ENCODE measurements at regions not wholly inside any gene's neighbourhood (a gene's known extent, or its start where the extent isn't known, plus 50 kb on each side); places are given as distances from the start of the nearest gene placed in this dataset.
A peak's percentile ranks its signal among the peaks of the same experiment; 100 is the strongest.

DNA sequence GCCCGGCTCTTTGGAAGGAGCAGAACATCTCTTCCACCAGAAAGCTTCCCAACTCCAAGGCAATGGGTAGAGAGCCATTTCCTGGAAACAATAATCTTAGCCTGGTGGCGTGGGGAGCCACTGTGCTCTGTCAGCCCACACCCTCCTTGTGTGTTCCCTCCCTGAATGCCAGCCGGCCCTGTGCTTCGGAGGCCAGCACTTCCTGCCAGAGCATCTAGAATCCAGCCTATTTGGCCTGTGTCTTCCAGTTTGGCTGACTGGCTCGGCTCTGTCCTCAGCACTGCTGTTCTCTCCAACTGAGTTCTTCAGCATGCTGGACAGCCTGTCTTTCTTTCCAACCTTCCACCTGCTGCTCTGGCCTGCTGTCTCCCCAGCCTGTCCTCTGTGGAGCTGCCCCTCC, 349.3 kb downstream of the MFSD1 start:
- H3K4me3 ChIP-seq: no peak overlapping the region
- H3K27me3 ChIP-seq: no peaks in the 10 kb centered on the region
- H3K27ac ChIP-seq: no peak overlapping the region
- no peaks in the 10 kb centered on the region for H3K9me3 ChIP-seq
- WGBS, 2 donors (ENCODE audit: low coverage in 1 of 2): 43 to 58% methylated on average over 3 to 4 of the region's 5 CpGs
- H3K4me1 ChIP-seq: no peaks in the 10 kb centered on the region
- TF ChIP-seq, protein P1, sequence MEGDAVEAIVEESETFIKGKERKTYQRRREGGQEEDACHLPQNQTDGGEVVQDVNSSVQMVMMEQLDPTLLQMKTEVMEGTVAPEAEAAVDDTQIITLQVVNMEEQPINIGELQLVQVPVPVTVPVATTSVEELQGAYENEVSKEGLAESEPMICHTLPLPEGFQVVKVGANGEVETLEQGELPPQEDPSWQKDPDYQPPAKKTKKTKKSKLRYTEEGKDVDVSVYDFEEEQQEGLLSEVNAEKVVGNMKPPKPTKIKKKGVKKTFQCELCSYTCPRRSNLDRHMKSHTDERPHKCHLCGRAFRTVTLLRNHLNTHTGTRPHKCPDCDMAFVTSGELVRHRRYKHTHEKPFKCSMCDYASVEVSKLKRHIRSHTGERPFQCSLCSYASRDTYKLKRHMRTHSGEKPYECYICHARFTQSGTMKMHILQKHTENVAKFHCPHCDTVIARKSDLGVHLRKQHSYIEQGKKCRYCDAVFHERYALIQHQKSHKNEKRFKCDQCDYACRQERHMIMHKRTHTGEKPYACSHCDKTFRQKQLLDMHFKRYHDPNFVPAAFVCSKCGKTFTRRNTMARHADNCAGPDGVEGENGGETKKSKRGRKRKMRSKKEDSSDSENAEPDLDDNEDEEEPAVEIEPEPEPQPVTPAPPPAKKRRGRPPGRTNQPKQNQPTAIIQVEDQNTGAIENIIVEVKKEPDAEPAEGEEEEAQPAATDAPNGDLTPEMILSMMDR (IDR thresholded peaks at IDR 0.05): no peak
- no peaks in the 10 kb centered on the region for H3K36me3 ChIP-seq
- peak; percentile 27 for ATAC-seq

DNA sequence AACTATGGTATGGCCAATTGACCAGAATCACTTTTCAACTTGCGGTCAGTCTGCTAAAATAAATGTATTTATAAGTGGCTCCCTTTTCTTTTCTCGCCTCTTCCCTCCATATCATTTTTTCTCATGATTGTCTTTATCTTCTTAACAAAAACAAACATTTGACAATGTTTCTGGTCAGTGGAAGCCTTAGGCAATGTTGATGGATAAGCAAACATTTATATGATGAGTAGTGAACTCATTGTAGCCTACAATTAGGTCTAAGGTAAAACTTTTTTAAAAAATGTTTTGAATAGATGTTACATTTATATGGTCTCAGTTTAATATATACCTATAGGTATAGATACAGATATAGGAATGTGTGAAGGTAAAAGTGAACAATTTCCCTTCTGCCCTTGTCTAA, 355.4 kb downstream of the MFSD1 start:
- no peaks in the 10 kb centered on the region for H3K9me3 ChIP-seq
- TF ChIP-seq POLR2AphosphoS5 (IDR thresholded peaks at IDR 0.05): no peak
- TF ChIP-seq, protein P1 (IDR thresholded peaks at IDR 0.05): no peak
- no peak for TF ChIP-seq POLR2A (IDR thresholded peaks at IDR 0.05)
- no peak for TF ChIP-seq EP300 (IDR thresholded peaks at IDR 0.05)
- 50 to 82% methylated on average over 1 to 2 of the region's 2 CpGs for WGBS, 2 donors (ENCODE audit: low coverage in 1 of 2)
- H3K27ac ChIP-seq: no peak overlapping the region
- H3K4me1 ChIP-seq: no peaks in the 10 kb centered on the region
- no peak overlapping the region for H3K4me3 ChIP-seq
- no peak for ATAC-seq
- no peaks in the 10 kb centered on the region for H3K27me3 ChIP-seq
- no peaks in the 10 kb centered on the region for H3K36me3 ChIP-seq

DNA sequence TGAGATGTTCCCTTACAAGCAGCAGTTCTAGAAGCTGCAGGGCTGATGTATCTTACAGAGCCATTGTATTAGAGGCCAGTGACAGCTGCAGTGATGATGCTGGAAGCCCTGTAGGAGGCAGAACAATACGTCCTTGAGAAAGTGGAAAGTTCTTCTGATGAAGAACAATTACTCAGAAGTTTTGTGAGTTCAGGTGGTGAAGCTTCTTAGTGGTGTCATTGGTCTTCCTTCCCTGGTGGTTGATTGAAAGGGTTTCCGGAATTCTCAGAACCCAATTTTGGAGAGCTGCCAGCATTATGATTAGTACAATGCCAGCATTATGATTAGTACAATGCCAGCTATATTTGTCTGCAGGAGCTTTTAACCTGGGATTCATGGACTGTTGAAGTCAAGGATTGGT, 356.4 kb downstream of the MFSD1 start:
- no peak for ATAC-seq
- no peaks in the 10 kb centered on the region for H3K27me3 ChIP-seq
- H3K4me3 ChIP-seq: no peak overlapping the region
- H3K27ac ChIP-seq: no peak overlapping the region
- no peaks in the 10 kb centered on the region for H3K9me3 ChIP-seq
- H3K4me1 ChIP-seq: no peaks in the 10 kb centered on the region
- WGBS, 2 donors (ENCODE audit: low coverage in 1 of 2): 33 to 48% methylated on average over 2 of the region's 2 CpGs
- H3K36me3 ChIP-seq: no peaks in the 10 kb centered on the region
- no peak for TF ChIP-seq POLR2AphosphoS5 (IDR thresholded peaks at IDR 0.05)
- no peak for TF ChIP-seq POLR2A (IDR thresholded peaks at IDR 0.05)
- TF ChIP-seq, protein P1 (IDR thresholded peaks at IDR 0.05): no peak
- no peak for TF ChIP-seq EP300 (IDR thresholded peaks at IDR 0.05)

- no peak overlapping the region for H3K27ac ChIP-seq
- H3K4me3 ChIP-seq: no peak overlapping the region
- ATAC-seq: no peak
- TF ChIP-seq, protein P1 (IDR thresholded peaks at IDR 0.05): no peak
- no peak for TF ChIP-seq POLR2A (IDR thresholded peaks at IDR 0.05)
- TF ChIP-seq POLR2AphosphoS5 (IDR thresholded peaks at IDR 0.05): no peak
- no peak for TF ChIP-seq EP300 (IDR thresholded peaks at IDR 0.05)
- H3K27me3 ChIP-seq: no peaks in the 10 kb centered on the region
- H3K9me3 ChIP-seq: no peaks in the 10 kb centered on the region
- no peaks in the 10 kb centered on the region for H3K36me3 ChIP-seq
- H3K4me1 ChIP-seq: no peaks in the 10 kb centered on the region
Measured at GRCh38 chr3:159158801-159159200, 356.9 kb downstream of the MFSD1 start.

DNA sequence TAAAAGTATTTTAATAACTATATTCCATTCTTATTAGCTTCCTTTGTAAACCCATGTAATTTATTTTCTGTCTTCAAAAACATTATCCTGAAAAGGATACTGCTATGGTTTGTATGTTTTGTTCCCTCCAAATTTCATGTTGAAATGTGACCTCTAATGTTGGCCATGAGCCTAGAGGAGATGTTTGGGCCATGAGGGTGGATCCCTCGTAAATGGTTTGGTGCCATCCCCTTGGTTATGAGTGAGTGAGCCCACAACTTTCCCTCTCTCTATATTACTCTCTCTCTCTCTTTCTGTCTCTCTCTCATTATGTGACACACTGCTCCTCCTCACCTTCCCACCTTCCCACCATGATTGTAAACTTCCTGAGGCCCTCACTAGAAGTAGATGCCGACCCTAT, 357.7 kb downstream of the MFSD1 start:
- no peak overlapping the region for H3K27ac ChIP-seq
- no peaks in the 10 kb centered on the region for H3K9me3 ChIP-seq
- 56 to 58% methylated on average over 2 of the region's 2 CpGs for WGBS, 2 donors (ENCODE audit: low coverage in 1 of 2)
- no peaks in the 10 kb centered on the region for H3K27me3 ChIP-seq
- H3K4me1 ChIP-seq: no peaks in the 10 kb centered on the region
- TF ChIP-seq POLR2A (IDR thresholded peaks at IDR 0.05) (no peak), POLR2AphosphoS5 (IDR thresholded peaks at IDR 0.05) (no peak)
- TF ChIP-seq, protein P1 (IDR thresholded peaks at IDR 0.05): no peak
- H3K36me3 ChIP-seq: no peaks in the 10 kb centered on the region
- no peak for ATAC-seq
- H3K4me3 ChIP-seq: no peak overlapping the region

All from gastroesophageal sphincter (tissue), 4 donors.